HG03521 (cell line): ENCODE measurements at regions not wholly inside any gene's neighbourhood (a gene's known extent, or its start where the extent isn't known, plus 50 kb on each side); places are given as distances from the start of the nearest gene placed in this dataset.

ENCODE experiments used
- ATAC-seq: cut with Tn5 transposase; IDR thresholded peaks from one replicate; pipeline ENCODE4 v1.9.1; 2021; ENCODE audit warnings: mild to moderate bottlenecking, moderate library complexity; ENCODE audit not compliant: unreplicated experiment

DNA sequence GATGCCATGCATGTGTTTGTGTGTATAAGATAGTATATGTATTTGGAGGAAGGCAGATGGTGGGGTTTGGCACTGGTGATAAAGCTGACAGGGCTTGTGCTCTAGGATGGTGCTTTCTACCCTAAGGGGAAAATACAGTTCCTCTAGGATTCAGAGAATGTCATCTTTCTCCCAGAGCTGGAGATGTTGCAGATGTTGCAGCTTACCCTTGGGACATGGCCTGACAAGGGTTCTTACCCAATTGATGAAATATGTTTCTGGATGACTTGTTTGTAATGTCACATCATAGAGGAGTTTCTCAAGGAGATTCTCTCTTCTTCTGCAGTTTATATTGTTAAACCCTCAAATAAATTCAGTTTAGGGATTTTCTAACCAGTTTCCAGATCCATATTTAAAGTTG is 52.5 kb upstream of the PITX2 start:
- no peak for ATAC-seq

DNA sequence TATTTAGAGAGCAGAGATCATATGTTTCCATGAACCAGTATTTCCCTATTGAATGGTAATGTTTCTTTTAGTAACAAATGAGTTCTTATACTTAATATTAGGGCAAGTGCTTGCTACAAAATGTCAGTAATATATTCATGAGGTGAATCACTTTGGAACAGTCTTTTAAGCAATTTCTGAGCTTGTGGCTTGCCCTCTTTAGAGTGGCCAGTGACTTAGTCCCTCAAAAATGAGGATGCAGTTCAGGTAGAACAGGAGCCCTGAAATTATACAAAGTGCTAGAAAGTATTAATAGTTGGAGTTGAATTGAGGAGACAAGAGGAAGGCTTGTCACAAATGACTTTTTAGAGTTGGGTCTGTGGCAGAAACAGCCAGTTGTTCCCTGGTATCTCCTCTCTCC is 53.4 kb upstream of the PITX2 start:
- no peak for ATAC-seq

DNA sequence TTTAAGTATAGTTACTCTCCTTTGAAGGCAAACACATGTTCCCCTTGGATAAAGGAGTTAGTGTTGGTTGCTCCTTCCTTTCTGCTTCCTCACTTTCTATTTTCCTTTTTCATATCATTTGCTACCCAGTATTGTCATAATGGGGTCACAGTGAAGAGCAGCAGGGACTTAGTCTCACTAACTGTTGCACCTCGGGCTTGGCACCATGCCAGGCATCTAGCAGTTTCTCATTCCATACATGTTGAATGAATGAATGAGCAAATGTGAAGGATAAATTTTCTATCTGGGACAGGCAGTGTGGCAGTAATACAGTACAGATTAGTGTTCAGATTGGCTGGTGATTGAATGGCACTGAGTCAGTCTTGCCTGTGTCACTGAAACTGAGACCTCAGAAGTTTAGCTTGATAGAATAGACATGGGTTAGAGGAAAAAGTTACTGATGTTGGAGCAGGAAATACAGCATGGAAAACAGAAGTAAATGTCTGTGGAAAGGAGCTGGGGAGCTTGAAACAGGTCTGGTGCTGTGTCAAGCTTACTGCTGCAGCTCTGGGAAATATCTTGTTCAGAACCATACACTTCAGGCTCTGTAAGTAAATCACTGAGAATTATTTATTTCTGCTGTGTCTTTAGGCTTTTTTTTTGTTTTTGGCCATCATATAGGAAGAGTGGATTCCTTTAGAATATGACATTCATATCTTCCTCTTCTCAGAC is 55.8 kb upstream of the PITX2 start:
- ATAC-seq: no peak

DNA sequence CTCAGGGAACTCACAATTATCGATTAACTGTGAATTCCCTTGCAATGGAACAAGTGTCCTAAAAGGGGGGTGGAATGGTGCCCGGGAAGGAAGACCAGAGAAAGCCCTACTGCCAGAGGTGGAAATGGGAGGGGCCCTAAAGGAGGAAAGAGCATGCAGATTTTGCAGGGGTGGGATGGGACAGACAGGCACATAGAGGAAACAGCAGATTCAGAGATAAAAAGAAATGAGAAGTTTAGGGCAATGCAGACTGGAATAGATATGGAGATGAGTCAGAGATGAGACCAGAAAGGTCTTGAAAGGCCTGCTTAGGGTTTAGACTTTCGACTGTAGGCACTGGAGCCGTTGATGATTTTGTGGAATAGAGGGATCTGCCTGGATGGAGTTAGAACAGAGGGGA is 57.4 kb upstream of the PITX2 start:
- ATAC-seq: no peak

DNA sequence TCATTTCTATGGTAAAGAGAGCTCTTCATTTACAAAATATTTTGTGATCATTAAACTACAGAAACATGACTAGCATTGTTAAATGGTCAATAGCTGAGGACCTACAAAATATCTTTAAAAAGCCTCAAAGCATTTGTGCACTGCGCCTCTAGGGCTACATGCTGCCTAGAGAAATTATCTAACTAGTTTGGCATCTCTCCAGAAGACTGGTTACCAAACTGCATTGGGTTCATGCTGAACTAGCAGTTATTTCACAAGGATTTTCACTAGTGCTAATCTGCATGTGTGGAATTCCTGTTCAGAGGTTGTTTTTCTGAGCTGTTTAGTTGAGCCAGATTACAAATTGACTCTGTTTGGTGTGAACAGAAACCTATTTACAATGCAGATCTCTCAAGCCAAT is 58.5 kb upstream of the PITX2 start:
- no peak for ATAC-seq

DNA sequence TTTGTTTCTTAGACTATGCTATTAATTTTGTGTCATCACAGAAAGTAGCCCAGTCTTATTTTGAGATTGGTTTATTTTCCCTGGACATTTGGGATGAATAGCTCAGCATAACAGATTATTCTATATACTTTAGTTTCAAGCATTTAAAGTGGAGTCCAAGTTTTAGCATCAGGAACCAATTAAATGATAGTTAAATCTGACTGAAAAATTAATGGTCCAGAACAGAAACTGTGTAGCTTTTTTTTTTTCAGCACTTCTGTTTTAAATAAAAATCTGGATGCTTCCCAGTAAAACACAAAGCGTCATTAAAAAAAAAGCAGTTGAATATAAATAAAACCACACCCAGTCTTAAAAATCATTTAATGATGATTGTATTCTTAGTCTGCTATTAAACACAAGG is 59.4 kb upstream of the PITX2 start:
- no peak for ATAC-seq

DNA sequence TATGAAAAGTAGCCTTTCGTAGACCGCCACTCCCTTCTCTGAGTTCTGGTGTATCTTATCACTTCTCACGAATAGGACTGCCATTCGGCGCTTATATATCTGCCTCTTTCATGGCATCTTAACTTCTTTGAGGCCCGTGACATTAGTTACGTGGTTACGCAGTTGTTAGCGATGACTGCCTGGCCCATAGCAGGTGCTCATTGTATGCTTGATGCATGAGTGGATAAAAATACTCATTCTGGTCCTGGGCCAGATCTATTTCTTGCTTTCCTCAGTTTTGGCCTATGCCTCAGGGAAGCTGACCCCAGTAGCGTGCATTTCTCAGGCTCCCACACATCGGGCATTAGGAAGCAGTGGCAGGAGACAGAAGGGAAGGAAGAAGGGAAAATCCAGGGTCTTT is 60.7 kb upstream of the PITX2 start:
- ATAC-seq: no peak

DNA sequence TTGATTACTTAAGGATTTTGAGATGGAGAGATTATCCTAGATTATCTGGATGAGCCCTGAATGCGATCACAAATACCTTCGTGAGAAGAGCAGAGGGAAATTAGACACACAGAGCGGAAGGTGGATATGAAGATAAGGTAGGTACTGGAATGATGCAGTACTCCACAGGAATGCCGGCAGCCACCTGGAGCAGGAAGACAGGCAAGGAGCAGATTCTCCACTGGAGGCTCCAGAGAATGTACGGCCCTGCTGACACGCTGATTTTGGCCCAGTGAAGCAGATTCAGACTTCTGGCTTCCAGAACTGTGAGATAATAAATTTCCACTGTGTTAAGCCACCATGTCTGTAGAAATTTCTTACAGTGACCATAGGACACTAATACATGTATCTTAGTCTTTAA is 79.4 kb upstream of the PITX2 start:
- ATAC-seq: no peak

DNA sequence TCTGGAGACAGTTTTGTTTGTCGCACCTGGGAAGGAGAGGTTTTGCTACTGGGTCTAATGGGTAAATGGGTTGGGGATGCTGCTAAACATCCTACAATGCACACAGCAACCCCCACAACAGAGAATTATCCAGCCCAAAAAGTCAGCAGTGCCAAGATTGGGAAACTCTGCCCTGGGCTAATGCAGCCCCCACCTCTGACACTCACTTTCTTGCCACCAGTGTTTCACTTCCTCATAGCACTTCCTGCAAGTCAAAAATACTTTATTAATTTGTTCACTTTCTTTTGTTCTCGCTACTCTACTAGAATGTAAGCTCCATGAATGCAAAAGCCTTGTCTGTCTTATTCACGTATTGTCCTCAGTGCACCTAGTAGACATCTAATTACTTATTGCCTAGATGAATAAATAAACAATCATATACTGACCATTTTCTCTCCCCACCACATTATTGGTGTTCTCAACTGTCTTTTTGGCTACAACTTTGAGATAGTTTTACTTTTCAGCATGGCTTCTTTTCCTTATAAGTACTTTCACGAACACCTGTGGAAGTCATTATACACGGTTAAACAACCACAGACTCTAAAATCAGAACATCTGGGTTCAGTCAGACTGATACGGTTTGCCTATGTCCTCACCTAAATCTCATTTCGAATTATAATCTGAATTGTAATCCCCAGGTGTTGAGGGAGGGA is 82.0 kb upstream of the PITX2 start:
- ATAC-seq: peak; percentile 55

DNA sequence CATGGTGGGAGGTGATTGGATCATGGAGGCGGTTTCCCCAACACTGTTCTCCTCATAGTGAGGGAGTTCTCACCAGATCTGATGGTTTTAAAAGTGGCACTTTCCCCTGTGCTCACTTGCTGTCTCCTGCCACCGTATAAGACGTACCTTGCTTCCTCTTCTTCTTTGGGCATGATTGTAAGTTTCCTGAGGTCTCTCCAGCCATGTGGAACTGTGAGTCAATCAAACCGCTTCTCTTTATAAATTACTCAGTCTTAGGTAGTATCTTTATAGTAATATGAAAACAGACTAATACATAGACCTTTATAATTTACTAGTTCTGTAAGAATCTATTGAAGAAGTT is 82.5 kb upstream of the PITX2 start:
- no peak for ATAC-seq

DNA sequence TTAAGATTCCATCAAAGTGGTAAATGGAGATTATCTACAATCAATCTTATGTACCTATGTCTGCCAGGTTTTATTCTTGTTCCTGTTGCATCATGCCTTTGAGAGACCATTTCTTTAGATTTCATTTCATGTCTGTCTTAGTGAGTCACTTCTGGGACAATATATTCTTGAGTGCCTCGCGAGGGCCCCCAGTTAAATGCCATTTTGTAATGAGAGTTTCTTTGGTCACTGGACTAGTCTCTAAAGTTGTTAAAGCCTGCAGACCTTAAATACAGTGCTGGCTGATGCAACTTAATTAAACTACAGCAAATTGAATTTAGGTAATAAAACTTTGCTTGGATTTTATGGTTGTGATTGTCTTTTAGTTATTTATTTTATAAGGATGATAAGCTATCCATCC is 87.2 kb upstream of the PITX2 start:
- ATAC-seq: no peak

DNA sequence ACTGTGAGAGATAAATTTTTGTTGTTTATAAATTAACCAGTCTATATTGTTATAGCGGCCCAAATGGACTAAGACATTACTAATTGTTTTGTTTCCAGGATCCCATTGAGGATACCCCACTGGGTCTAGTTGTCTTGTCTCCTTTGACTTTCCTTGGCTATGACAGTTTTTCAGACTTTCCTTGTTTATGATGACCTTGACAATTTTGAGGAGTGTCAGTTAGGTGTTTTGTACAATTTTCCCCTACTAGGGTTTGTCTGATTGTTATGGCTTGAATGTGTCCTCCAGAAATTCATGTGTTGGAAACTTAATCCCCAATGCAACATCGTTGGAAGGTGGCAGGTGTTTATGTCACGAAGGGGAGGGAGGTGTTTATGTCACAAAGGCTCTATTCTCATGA is 89.6 kb upstream of the PITX2 start:
- no peak for ATAC-seq

DNA sequence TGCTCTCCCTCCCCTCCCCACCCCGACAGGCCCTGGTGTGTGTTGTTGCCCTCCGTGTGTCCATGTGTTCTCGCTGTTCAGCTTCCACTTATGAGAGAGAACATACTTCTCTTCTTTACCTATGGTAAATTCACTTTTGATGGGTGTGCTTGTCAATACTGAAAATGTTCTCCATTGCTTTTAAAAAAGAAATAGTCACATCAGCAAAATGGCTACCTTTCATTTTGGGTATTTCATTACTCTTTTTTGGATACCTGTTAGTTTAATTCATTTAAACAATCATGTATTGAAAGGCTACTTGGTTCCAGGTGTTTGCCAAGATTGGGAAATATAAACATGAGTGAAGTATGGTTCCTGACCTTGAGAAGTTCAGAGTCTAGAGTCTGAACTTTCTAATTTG is 107.4 kb upstream of the PITX2 start:
- ATAC-seq: no peak

DNA sequence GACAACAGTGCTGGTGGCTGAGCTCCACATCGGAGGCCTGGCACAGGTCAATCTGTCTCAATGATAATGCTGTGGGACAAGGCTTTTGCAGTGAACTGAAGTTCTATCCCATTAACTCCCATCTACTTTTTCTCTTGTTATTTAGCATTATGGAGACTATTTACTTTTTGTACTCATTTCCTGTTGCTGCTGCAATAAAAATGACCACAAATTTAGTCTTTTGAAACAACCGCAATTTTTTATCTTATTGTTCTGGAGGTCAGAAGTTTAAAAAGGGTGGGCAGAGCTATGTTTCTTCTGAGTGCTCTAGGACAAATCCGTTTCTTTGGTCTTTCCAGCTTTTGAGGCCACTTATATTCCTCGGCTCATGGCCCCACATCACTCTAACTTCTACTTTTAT is 111.0 kb upstream of the PITX2 start:
- no peak for ATAC-seq

DNA sequence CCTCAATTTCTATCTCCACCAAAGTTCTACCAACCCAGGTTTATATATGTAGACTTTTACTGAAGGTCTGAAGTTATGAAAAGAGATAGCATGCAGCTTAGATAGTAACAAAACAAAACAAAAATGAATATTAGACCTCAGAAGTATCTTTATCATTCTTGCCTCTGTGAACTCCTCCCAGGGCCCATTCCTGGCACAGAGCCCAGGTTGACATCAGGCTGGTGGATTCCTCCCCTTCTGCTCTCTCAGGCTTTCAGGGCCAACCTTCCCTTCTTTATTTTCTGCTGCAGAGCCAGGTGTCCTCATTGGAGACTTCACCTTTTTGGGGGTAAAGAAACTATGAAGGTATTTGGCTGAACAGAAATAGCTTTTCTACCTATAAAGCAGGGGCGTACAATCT is 112.8 kb upstream of the PITX2 start:
- no peak for ATAC-seq

DNA sequence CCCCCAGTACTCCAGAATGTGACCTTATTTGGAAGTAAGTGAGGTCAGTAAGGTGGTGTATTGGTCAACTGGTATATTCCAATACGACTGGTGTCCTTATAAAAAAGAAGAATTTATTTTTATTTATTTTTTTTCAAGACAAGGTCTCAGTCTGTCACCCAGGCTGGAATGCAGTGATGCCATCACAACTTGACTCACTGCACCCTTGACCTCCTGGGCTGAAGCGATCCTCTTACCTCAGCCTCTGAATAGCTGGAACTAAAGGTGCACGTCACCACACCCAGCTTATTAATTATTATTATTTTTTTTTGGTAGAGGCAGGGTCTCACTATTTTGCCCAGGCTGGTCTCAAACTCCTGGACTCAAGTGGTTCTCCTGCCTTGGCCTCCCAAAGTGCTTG is 115.1 kb upstream of the PITX2 start:
- ATAC-seq: no peak

DNA sequence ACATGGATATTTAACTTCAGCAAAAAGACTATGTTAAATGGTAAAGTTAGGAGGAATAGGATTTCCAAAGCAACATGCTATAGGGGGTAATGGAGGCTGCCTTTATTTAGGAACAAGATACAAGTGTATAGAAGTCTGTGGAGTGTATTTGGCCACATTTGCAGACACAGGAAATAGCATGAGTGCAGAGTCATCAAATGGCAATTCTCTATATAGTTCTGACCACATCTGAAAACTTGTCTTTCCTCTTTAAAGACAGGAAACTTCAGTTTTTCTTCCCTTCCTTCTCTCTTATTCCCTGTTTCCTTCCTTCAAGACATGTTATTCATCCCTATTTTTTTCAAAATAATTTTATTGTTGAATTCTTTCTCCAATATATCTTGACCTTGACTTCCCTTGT is 119.3 kb upstream of the PITX2 start:
- ATAC-seq: no peak

DNA sequence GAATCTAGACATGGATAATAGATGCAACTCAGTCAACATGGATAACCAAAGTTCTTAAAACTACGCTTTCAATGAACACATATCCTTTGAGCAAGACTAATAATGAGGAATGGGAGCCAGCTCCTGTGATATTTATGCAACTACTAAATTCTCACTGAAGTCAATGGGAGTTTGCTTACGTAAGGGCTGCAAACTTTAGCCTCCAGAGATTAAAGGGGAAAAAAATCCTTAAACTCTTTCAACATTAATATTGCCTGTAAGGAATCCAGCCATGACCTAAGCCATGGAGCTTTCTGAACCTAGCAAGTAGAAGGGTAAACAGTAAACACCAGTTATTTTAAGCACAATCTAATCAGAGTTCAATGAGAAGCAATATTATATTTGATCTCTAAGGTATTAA is 125.2 kb upstream of the PITX2 start:
- no peak for ATAC-seq

DNA sequence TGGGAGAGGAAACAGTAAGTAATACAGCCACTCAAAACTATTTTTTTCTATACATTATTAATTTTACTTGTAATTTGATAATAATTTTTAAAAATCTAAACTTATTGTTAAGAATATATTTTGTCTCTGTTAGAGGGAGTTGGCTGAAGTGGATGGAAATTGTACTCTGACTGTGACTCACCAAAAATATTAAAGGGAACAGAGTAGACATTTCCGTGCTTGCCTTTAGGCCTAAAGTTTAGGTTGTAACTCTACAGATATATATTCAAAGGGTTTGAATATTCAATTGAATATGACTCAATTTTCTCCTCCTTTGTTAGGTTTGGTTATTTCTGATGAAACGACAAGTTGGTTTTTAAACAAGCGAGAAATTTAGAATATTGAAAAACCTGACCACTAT is 128.3 kb upstream of the PITX2 start:
- no peak for ATAC-seq

DNA sequence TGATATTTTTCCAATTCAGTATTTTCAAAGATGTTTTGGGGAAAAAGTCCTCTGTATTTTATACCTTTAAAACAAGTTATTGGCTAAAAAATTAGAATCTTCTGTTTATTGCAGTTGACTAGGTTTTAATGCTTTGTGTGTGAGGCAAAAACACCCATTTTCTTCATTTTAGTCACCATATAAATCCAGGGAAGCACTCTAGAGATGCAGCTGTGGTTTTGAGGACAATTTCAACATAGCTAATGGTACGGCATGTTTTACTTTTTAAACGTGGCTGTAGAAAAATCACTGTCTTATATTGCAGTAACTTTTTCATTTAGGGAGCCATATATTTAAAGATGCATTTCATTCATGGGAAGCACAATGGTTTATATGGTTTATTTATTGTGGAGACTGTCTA is 129.1 kb upstream of the PITX2 start:
- no peak for ATAC-seq

DNA sequence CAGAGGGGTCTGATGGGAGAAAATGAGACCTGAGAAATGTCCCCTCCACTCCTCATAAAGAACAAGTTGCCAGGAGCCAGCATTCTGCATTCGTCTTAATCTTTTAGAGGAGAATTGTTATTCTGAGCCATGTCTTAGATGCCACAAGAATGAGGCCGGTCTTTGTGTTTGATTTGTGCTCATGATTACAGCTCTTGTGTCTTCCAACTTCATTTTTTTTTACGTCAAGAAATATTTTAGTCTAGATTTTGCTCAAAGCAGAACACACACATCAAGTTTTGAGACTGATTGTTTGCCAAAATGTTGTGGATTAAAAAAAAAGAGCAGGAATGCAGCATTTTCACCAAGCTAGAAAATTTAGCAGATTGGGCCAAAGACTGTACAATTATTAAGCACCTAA is 130.6 kb upstream of the PITX2 start:
- no peak for ATAC-seq

DNA sequence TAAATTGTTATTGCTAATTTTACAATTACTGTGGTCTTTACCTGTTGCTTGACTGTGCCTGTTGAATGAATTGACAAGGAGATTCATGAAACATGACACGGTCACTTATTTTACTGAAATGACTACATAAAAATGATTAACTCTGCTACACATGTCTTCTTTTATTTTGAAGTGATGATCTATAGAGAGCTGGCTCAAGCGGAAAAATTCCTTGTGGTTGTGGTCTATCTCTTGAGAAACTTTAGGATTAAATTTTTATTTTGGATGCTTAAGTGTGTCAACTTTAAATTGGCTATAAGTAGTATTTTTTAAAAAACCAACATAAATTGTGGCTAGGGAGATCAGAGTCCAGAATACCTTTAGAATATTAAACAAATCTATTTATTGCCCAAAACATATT is 131.8 kb upstream of the PITX2 start:
- no peak for ATAC-seq

DNA sequence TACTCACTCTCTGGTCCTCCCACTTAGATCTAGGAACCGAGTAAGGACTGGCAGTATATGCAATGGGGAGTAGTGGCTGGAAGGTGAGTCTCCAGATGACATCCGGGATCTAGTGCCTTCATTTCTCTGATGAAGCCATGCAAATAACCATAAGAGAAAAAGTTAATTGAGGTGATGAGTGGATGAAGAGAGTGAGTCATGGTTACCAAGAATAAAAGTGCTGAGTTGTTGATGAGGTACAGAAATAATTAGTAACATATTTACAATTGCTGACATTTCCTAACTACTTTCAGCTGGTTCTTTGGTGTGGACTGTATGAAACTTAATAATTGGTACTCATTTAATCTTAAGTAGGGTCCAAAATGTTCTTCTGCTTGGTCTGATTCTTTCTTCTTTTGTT is 146.7 kb upstream of the PITX2 start:
- ATAC-seq: no peak
